Endothelial cell of umbilical vein (primary cell): ENCODE measurements at regions not wholly inside any gene's neighbourhood (a gene's known extent, or its start where the extent isn't known, plus 50 kb on each side); places are given as distances from the start of the nearest gene placed in this dataset.
A peak's percentile ranks its signal among the peaks of the same experiment; 100 is the strongest.

Experiments
- BruUV-seq: library from RNA; stranded (reverse); fragments of 400-500 nt; replicated peaks from 2 replicates; lab custom pipeline; 2021; lab: Mats Ljungman, UMichigan
- CTCF ChIA-PET: fragments of 300-600, 350-600 bp; sonication (Branson Sonifier 250); formaldehyde crosslinking; loops from one replicate; lab custom pipeline; 2021; ENCODE audit warnings: antibody characterized with exemption, inconsistent platforms; lab: Charles Lee
- POLR2A ChIA-PET: fragments of 300-600, 350-600 bp; sonication (Branson Sonifier 250); formaldehyde crosslinking; loops from one replicate; lab custom pipeline; 2021; ENCODE audit warnings: antibody characterized with exemption, inconsistent platforms; lab: Charles Lee
- DNase-seq: peaks from one replicate; pipeline ENCODE4 v3.0.0-alpha.2; 2011; ENCODE audit warnings: low read depth, low spot score
- FAIRE-seq: peaks from 2 replicates; lab custom pipeline; 2011; peaks lifted over from hg19 to GRCh38; lab: Jason Lieb, UNC
- H2AFZ ChIP-seq: 2 replicates; pipeline ENCODE4 v1.6.0; 2012; ENCODE audit warnings: low read depth, low read length, control low read depth, inconsistent platforms
- H3K27ac ChIP-seq: 2 replicates; pipeline ENCODE4 v1.5.1; 2011; ENCODE audit warnings: low read depth, mild to moderate bottlenecking, control low read depth, low read length, moderate library complexity; ENCODE audit not compliant: insufficient read depth
- H3K27me3 ChIP-seq, 2 experiments: 2 replicates each; pipeline versions ENCODE4 v1.6.0 to v1.6.1; 2011; ENCODE audit warnings: low read length in 2 of 2, mixed read lengths in 1 of 2; ENCODE audit not compliant: control insufficient read depth in 2 of 2, insufficient read depth in 2 of 2
- H3K36me3 ChIP-seq, 2 experiments: 2 replicates in 1 of 2; 3 replicates in 1 of 2; pipeline ENCODE4 v1.5.1; 2011; ENCODE audit warnings: low read length in 2 of 2, mild to moderate bottlenecking in 1 of 2, moderate library complexity in 1 of 2; ENCODE audit not compliant: control insufficient read depth in 2 of 2, insufficient read depth in 2 of 2; ENCODE audit errors: extremely low read depth in 1 of 2
- H3K4me1 ChIP-seq: 3 replicates; pipeline ENCODE4 v1.5.1; 2011; ENCODE audit warnings: mild to moderate bottlenecking, low read length; ENCODE audit not compliant: control insufficient read depth, insufficient read depth; ENCODE audit errors: extremely low read depth
- H3K4me2 ChIP-seq: 2 replicates; pipeline ENCODE4 v1.6.1; 2011; ENCODE audit warnings: low read length, control low read depth, mixed read lengths; ENCODE audit not compliant: insufficient read depth
- H3K4me3 ChIP-seq, 3 experiments: fragments of 200-600 bp in 1 of 3; sonication (generic), shearing (Covaris generic) in 1 of 3; replicated peaks in 1 of 3; 2 replicates each; pipeline ENCODE4 v1.5.1; 2011 to 2016; ENCODE audit warnings: control low read depth in 3 of 3, low read length in 3 of 3, mild to moderate bottlenecking in 2 of 3, inconsistent platforms in 1 of 3, low read depth in 1 of 3, moderate library complexity in 1 of 3; ENCODE audit not compliant: insufficient read depth in 1 of 3
- H3K79me2 ChIP-seq: 2 replicates; pipeline ENCODE4 v1.6.0; 2012; ENCODE audit warnings: low read length, inconsistent platforms; ENCODE audit not compliant: control insufficient read depth, insufficient read depth
- H3K9ac ChIP-seq: replicated peaks from 2 replicates; pipeline ENCODE3; 2011; ENCODE audit warnings: low read length, control low read depth; ENCODE audit not compliant: insufficient read depth; ENCODE audit errors: extremely low read depth
- H3K9me1 ChIP-seq: replicated peaks from 3 replicates; pipeline ENCODE4 v1.6.0; 2011; ENCODE audit warnings: mild to moderate bottlenecking, low read length; ENCODE audit not compliant: control insufficient read depth, insufficient read depth; ENCODE audit errors: extremely low read depth
- H3K9me3 ChIP-seq: replicated peaks from 2 replicates; pipeline ENCODE4 v1.5.1; 2012; ENCODE audit warnings: low read length, inconsistent platforms; ENCODE audit not compliant: control insufficient read depth, insufficient read depth
- H4K20me1 ChIP-seq: replicated peaks from 2 replicates; pipeline ENCODE3; 2011; ENCODE audit warnings: mild to moderate bottlenecking, low read length; ENCODE audit not compliant: control insufficient read depth, insufficient read depth; ENCODE audit errors: extremely low read depth
- CTCF ChIP-seq, 2 donors: IDR thresholded peaks; 1 replicate in 1 of 2; 2 replicates in 1 of 2; pipeline ENCODE4 v1.5.1; 2011; ENCODE audit warnings: low read length in 2 of 2, mild to moderate bottlenecking in 2 of 2, moderate library complexity in 2 of 2, control low read depth in 1 of 2, inconsistent platforms in 1 of 2, low read depth in 1 of 2; ENCODE audit not compliant: insufficient read depth in 1 of 2; ENCODE audit errors: extremely low read depth in 1 of 2
- EZH2 ChIP-seq: IDR thresholded peaks from 2 replicates; pipeline ENCODE4 v1.6.1; 2012; ENCODE audit warnings: borderline replicate concordance, low read depth, mild to moderate bottlenecking, moderate library complexity, low read length, inconsistent platforms; ENCODE audit not compliant: severe bottlenecking
- FOS ChIP-seq: IDR thresholded peaks from 2 replicates; pipeline ENCODE4 v1.6.1; 2011; ENCODE audit warnings: mild to moderate bottlenecking, low read length, moderate library complexity, borderline replicate concordance; ENCODE audit not compliant: insufficient read depth
- GATA2 ChIP-seq: IDR thresholded peaks from 2 replicates; pipeline ENCODE4 v1.7.0; 2011; ENCODE audit warnings: low read depth, mild to moderate bottlenecking, moderate library complexity, mixed read lengths, low read length; ENCODE audit not compliant: insufficient read length, insufficient read depth
- JUN ChIP-seq: IDR thresholded peaks from 2 replicates; pipeline ENCODE4 v1.6.1; 2011; ENCODE audit warnings: borderline replicate concordance, low read depth; ENCODE audit not compliant: insufficient read length, insufficient read depth
- MAX ChIP-seq: IDR thresholded peaks from 2 replicates; pipeline ENCODE4 v1.6.1; 2011; ENCODE audit not compliant: insufficient read depth, insufficient read length
- POLR2A ChIP-seq: IDR thresholded peaks from 2 replicates; pipeline ENCODE4 v1.6.1; 2012; ENCODE audit warnings: low read depth, mild to moderate bottlenecking, control low read depth, low read length
- POLR2AphosphoS5 ChIP-seq: IDR thresholded peaks from 2 replicates; pipeline ENCODE4 v1.6.1; 2012; ENCODE audit warnings: low read depth, mild to moderate bottlenecking, control low read depth, low read length, moderate library complexity; ENCODE audit not compliant: insufficient read depth
- dilution Hi-C: fragments of 300-500 bp; cut with MboI; formaldehyde crosslinking; loops from one replicate; pipeline ENCODE4 v1.15.0; 2019; ENCODE audit warnings: low sequenced_read_pairs; ENCODE audit not compliant: extremely low pct_ligation_motif_present
- intact Hi-C: fragments of 100-400 bp; cut with micrococcal nuclease; formaldehyde crosslinking; loops from one replicate; pipeline ENCODE4 v1.10.0; 2022

- peak; percentile 45 for TF ChIP-seq EZH2
- no peak for TF ChIP-seq MAX
- H3K4me1 ChIP-seq, result no peaks in the 10 kb centered on the region
- BruUV-seq, result no TSS peak
- no peak overlapping the region for H3K4me2 ChIP-seq
- H3K9me1 ChIP-seq, result no peaks in the 10 kb centered on the region
- no peaks in the 10 kb centered on the region for H4K20me1 ChIP-seq
- ChIA-PET CTCF (interaction anchor here (1.3 to 1.4 kb wide), 2 partner anchors 22 to 28 kb away, joined by 3 to 4 read pairs; no protein-coding TSS in a partner anchor), POLR2A (no interaction called here)
- H3K36me3 ChIP-seq, result no peaks in the 10 kb centered on the region
- H3K27ac ChIP-seq, result no peak overlapping the region
- intact Hi-C loops (no loop called here), dilution Hi-C loops (no loop called here)
- no peaks in the 10 kb centered on the region for H3K79me2 ChIP-seq
- H2AFZ ChIP-seq, result no peak overlapping the region
- FAIRE-seq (no peak), DNase-seq (no peak)
- no peak overlapping the region for H3K9ac ChIP-seq
- peaks cover 20 to 34% of the 10 kb centered on the region in 2 experiments for H3K27me3 ChIP-seq
- H3K4me3 ChIP-seq, result no peak overlapping the region
- no peaks in the 10 kb centered on the region for H3K9me3 ChIP-seq
Observed at GRCh38 chr13:27007166-27007565, 164.4 kb downstream of the USP12 start.

GRCh38 chr13:27006519-27007161 is 165.0 kb downstream of the USP12 start:
- no peaks in the 10 kb centered on the region for H3K9me3 ChIP-seq
- no peak for TF ChIP-seq CTCF (IDR thresholded peaks at IDR 0.05; ENCODE audit: extremely low read depth in 1 of 2, insufficient read depth in 1 of 2, low read depth in 1 of 2, low read length in 2 of 2)
- TF ChIP-seq MAX, result no peak
- TF ChIP-seq POLR2AphosphoS5, result no peak
- TF ChIP-seq GATA2, result no peak
- TF ChIP-seq FOS, result no peak
- peak; percentile 64 for TF ChIP-seq EZH2
- TF ChIP-seq POLR2A, result no peak
- no peak for TF ChIP-seq JUN
- H3K9ac ChIP-seq, result no peak overlapping the region
- H3K27me3 ChIP-seq, result peaks cover 22 to 37% of the 10 kb centered on the region in 2 experiments
- H4K20me1 ChIP-seq, result no peaks in the 10 kb centered on the region
- POLR2A ChIA-PET, result interaction anchor here (0.5 kb wide), 1 partner anchor 820 kb away, joined by 3 read pairs; no protein-coding TSS in a partner anchor
- H2AFZ ChIP-seq, result peak overlapping the region; percentile 68
- no peak overlapping the region for H3K27ac ChIP-seq
- dilution Hi-C loops (no loop called here), intact Hi-C loops (no loop called here)
- no peaks in the 10 kb centered on the region for H3K36me3 ChIP-seq
- CTCF ChIA-PET, result interaction anchor here (1.1 to 1.6 kb wide), 10 partner anchors 10 to 820 kb away, joined by 3 to 5 read pairs (median 4); no protein-coding TSS in a partner anchor
- H3K9me1 ChIP-seq, result no peaks in the 10 kb centered on the region
- no peak for FAIRE-seq
- no peaks in the 10 kb centered on the region for H3K4me1 ChIP-seq
- H3K4me3 ChIP-seq, result peak overlapping the region in 2 of 3 experiments; percentile 2 to 27
- BruUV-seq, result no TSS peak
- DNase-seq, result no peak
- H3K4me2 ChIP-seq, result no peak overlapping the region
- no peaks in the 10 kb centered on the region for H3K79me2 ChIP-seq
